ENCODE measurements at regions not wholly inside any gene's neighbourhood (a gene's known extent, or its start where the extent isn't known, plus 50 kb on each side); places are given as distances from the start of the nearest gene placed in this dataset.

GRCh38 chr11:86124251-86125233 lies 55.7 kb upstream of the PICALM start:
- Mint-ChIP-seq H3K9me3 (no peaks in the 10 kb centered on the region), H3K36me3 (ENCODE audit: low read depth) (no peaks in the 10 kb centered on the region), H3K4me1 (no peaks in the 10 kb centered on the region), H3K4me3 (no peak overlapping the region), H3K27ac (no peak overlapping the region), H3K27me3 (ENCODE audit: low read depth, poor library complexity) (peaks cover 17% of the 10 kb centered on the region)
- TF ChIP-seq CTCF (IDR thresholded peaks at IDR 0.05): no peak
- DNase-seq: no peak

- Mint-ChIP-seq H3K4me3 (no peak overlapping the region), H3K36me3 (ENCODE audit: low read depth) (no peaks in the 10 kb centered on the region), H3K27ac (no peak overlapping the region), H3K9me3 (no peaks in the 10 kb centered on the region), H3K27me3 (ENCODE audit: low read depth, poor library complexity) (peaks cover 15% of the 10 kb centered on the region), H3K4me1 (no peaks in the 10 kb centered on the region)
- no peak for TF ChIP-seq CTCF (IDR thresholded peaks at IDR 0.05)
- DNase-seq: no peak
Observed at GRCh38 chr11:86122773-86123172, 53.9 kb upstream of the PICALM start.

GRCh38 chr11:86120807-86121206 lies 51.9 kb upstream of the PICALM start:
- no peak for DNase-seq
- no peak overlapping the region for H3K4me3 Mint-ChIP-seq
- no peaks in the 10 kb centered on the region for H3K9me3 Mint-ChIP-seq
- H3K27me3 Mint-ChIP-seq (ENCODE audit: low read depth, poor library complexity): peaks cover 13% of the 10 kb centered on the region
- no peaks in the 10 kb centered on the region for H3K36me3 Mint-ChIP-seq (ENCODE audit: low read depth)
- no peak for TF ChIP-seq CTCF (IDR thresholded peaks at IDR 0.05)
- H3K27ac Mint-ChIP-seq: no peak overlapping the region
- no peaks in the 10 kb centered on the region for H3K4me1 Mint-ChIP-seq

- TF ChIP-seq CTCF (IDR thresholded peaks at IDR 0.05): no peak
- peaks cover 13% of the 10 kb centered on the region for H3K27me3 Mint-ChIP-seq (ENCODE audit: low read depth, poor library complexity)
- H3K4me1 Mint-ChIP-seq: no peaks in the 10 kb centered on the region
- no peaks in the 10 kb centered on the region for H3K9me3 Mint-ChIP-seq
- no peak overlapping the region for H3K4me3 Mint-ChIP-seq
- H3K36me3 Mint-ChIP-seq (ENCODE audit: low read depth): no peaks in the 10 kb centered on the region
- DNase-seq: no peak
- no peak overlapping the region for H3K27ac Mint-ChIP-seq
Observed at GRCh38 chr11:86119906-86120305, 51.0 kb upstream of the PICALM start.

GRCh38 chr11:86119077-86119476 lies 50.2 kb upstream of the PICALM start:
- Mint-ChIP-seq H3K4me1 (no peaks in the 10 kb centered on the region), H3K4me3 (no peak overlapping the region), H3K27me3 (ENCODE audit: low read depth, poor library complexity) (peaks cover 13% of the 10 kb centered on the region), H3K36me3 (ENCODE audit: low read depth) (no peaks in the 10 kb centered on the region), H3K9me3 (no peaks in the 10 kb centered on the region), H3K27ac (no peak overlapping the region)
- no peak for TF ChIP-seq CTCF (IDR thresholded peaks at IDR 0.05)
- no peak for DNase-seq

All from nephron progenitor cell (in vitro differentiated cells).